ENCODE measurements at regions not wholly inside any gene's neighbourhood (a gene's known extent, or its start where the extent isn't known, plus 50 kb on each side); places are given as distances from the start of the nearest gene placed in this dataset.

DNA sequence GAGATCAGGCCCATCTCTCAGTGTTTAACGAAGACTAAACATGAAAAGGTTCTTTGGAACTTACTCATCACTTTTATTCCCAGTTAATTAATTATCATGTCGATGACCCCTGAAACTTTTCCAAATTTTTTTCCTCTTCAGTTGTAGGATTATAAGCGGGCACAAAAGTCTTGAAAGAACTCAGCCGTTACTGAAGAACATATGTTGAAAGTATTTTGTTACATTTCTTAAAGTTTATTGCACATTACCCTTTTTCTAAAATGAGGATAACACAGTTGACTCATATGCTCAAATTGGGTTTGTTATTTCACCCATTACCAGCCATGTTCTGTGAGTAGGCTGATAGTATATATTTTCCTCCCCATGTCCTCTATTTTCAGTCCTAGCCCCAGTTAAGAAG is 75.9 kb upstream of the COL3A1 start:
- no peaks in the 10 kb centered on the region for H3K27me3 ChIP-seq (ENCODE audit: control insufficient read depth, insufficient read depth, low read length)
- H3K36me3 ChIP-seq (ENCODE audit: control insufficient read depth, insufficient read depth, low read length): no peaks in the 10 kb centered on the region
- no peak for DNase-seq (ENCODE audit: low read depth, low spot score)
- no peak overlapping the region for H3K27ac ChIP-seq (ENCODE audit: low read length)
- H3K4me3 ChIP-seq (ENCODE audit: low read length): no peak overlapping the region
- no peaks in the 10 kb centered on the region for H3K4me1 ChIP-seq (ENCODE audit: control insufficient read depth, insufficient read depth, low read length)
- no peaks in the 10 kb centered on the region for H3K9me3 ChIP-seq (ENCODE audit: control insufficient read depth, insufficient read depth, low read length)
- no CpG with 5 or more reads among the region's 4 CpGs for WGBS (ENCODE audit: insufficient coverage, insufficient read length)

DNA sequence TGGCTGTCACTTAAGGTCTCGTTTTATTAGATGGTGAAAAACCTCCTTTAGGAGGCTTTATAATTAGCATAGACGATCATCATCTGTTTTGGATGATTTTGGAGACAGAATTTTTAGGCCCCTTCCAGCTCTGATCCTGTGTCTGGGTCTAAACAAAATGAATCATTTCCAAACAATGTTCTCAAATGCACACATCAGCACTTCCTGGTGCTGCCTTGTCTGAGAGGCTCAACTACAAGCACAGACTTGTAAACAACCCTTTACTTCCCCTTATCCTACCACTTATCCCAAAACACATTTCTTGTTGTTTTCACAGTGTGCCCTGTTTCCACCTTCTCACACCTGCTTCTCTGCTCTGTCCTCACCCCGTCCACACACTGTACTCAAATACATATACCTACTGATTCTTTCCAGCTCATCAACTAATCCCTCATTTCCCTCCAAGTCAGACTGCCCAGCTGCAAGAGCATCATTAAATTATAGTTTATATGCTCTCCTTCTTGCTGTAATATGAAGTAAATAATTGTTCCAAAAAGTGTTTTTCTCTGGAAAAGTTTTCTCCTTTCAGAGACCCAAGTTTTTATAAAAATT is 71.2 kb upstream of the COL3A1 start:
- WGBS (ENCODE audit: insufficient coverage, insufficient read length): no CpG with 5 or more reads among the region's 3 CpGs
- no peaks in the 10 kb centered on the region for H3K36me3 ChIP-seq (ENCODE audit: control insufficient read depth, insufficient read depth, low read length)
- H3K27ac ChIP-seq (ENCODE audit: low read length): no peak overlapping the region
- no peaks in the 10 kb centered on the region for H3K9me3 ChIP-seq (ENCODE audit: control insufficient read depth, insufficient read depth, low read length)
- H3K4me1 ChIP-seq (ENCODE audit: control insufficient read depth, insufficient read depth, low read length): no peaks in the 10 kb centered on the region
- H3K4me3 ChIP-seq (ENCODE audit: low read length): no peak overlapping the region
- DNase-seq (ENCODE audit: low read depth, low spot score): no peak
- H3K27me3 ChIP-seq (ENCODE audit: control insufficient read depth, insufficient read depth, low read length): no peaks in the 10 kb centered on the region

DNA sequence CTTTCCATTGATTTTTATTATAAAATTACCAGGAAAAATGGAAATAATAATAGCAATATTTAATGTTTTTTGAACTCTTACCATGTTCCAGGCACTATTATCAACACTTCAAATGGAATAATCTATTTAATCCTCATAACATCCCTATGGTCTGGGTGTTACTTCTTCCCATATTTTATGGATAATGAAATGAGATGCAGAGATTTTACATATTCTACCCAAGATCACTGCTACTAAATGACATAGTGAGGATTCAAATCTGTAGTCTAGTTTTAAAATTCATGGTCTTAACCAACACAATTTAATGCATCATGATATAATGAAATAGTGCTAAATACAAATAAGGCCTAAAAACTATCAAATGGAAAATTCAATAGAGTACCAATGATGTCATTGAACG is 70.4 kb upstream of the COL3A1 start:
- WGBS (ENCODE audit: insufficient coverage, insufficient read length): no CpG with 5 or more reads among the region's 1 CpG
- Histone ChIP-seq H3K9me3 (ENCODE audit: control insufficient read depth, insufficient read depth, low read length) (no peaks in the 10 kb centered on the region), H3K27me3 (ENCODE audit: control insufficient read depth, insufficient read depth, low read length) (no peaks in the 10 kb centered on the region), H3K4me1 (ENCODE audit: control insufficient read depth, insufficient read depth, low read length) (no peaks in the 10 kb centered on the region), H3K4me3 (ENCODE audit: low read length) (no peak overlapping the region), H3K36me3 (ENCODE audit: control insufficient read depth, insufficient read depth, low read length) (no peaks in the 10 kb centered on the region), H3K27ac (ENCODE audit: low read length) (no peak overlapping the region)
- no peak for DNase-seq (ENCODE audit: low read depth, low spot score)

GRCh38 chr2:188909036-188909435 is 65.1 kb upstream of the COL3A1 start:
- no CpG with 5 or more reads among the region's 3 CpGs for WGBS (ENCODE audit: insufficient coverage, insufficient read length)
- DNase-seq (ENCODE audit: low read depth, low spot score): no peak
- no peaks in the 10 kb centered on the region for H3K36me3 ChIP-seq (ENCODE audit: control insufficient read depth, insufficient read depth, low read length)
- no peak overlapping the region for H3K27ac ChIP-seq (ENCODE audit: low read length)
- H3K4me1 ChIP-seq (ENCODE audit: control insufficient read depth, insufficient read depth, low read length): no peaks in the 10 kb centered on the region
- no peaks in the 10 kb centered on the region for H3K27me3 ChIP-seq (ENCODE audit: control insufficient read depth, insufficient read depth, low read length)
- H3K4me3 ChIP-seq (ENCODE audit: low read length): no peak overlapping the region
- no peaks in the 10 kb centered on the region for H3K9me3 ChIP-seq (ENCODE audit: control insufficient read depth, insufficient read depth, low read length)

- no peaks in the 10 kb centered on the region for H3K27me3 ChIP-seq (ENCODE audit: control insufficient read depth, insufficient read depth, low read length)
- no peak overlapping the region for H3K27ac ChIP-seq (ENCODE audit: low read length)
- H3K36me3 ChIP-seq (ENCODE audit: control insufficient read depth, insufficient read depth, low read length): no peaks in the 10 kb centered on the region
- no peaks in the 10 kb centered on the region for H3K4me1 ChIP-seq (ENCODE audit: control insufficient read depth, insufficient read depth, low read length)
- DNase-seq (ENCODE audit: low read depth, low spot score): no peak
- no peaks in the 10 kb centered on the region for H3K9me3 ChIP-seq (ENCODE audit: control insufficient read depth, insufficient read depth, low read length)
- H3K4me3 ChIP-seq (ENCODE audit: low read length): no peak overlapping the region
These were observed 57.4 kb upstream of the COL3A1 start for GRCh38 chr2:188916736-188917135.

DNA sequence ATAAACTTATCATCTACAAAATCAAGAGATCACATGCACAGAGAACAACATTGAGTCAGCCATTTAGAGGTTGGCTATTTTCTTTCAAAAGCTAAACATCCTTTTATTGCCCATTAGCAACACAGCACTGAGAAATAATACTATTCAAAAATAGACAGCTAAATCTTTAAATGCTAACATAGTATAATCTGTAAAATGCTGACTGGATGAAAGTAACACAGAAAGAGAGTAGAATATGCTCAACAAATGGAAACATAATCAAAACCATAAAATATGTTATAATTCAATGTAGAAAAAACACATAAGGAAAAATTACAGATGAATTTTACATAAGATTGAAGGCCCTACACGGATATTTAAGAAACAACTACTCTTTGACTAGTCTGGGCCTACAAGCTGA is 56.5 kb upstream of the COL3A1 start:
- no peak for DNase-seq (ENCODE audit: low read depth, low spot score)
- no peaks in the 10 kb centered on the region for H3K4me1 ChIP-seq (ENCODE audit: control insufficient read depth, insufficient read depth, low read length)
- H3K27ac ChIP-seq (ENCODE audit: low read length): no peak overlapping the region
- H3K9me3 ChIP-seq (ENCODE audit: control insufficient read depth, insufficient read depth, low read length): no peaks in the 10 kb centered on the region
- no peaks in the 10 kb centered on the region for H3K36me3 ChIP-seq (ENCODE audit: control insufficient read depth, insufficient read depth, low read length)
- no peaks in the 10 kb centered on the region for H3K27me3 ChIP-seq (ENCODE audit: control insufficient read depth, insufficient read depth, low read length)
- H3K4me3 ChIP-seq (ENCODE audit: low read length): no peak overlapping the region
- WGBS (ENCODE audit: insufficient coverage, insufficient read length): no CpG with 5 or more reads among the region's 1 CpG

GRCh38 chr2:188919824-188920223 is 54.3 kb upstream of the COL3A1 start:
- Histone ChIP-seq H3K4me3 (ENCODE audit: low read length) (no peak overlapping the region), H3K9me3 (ENCODE audit: control insufficient read depth, insufficient read depth, low read length) (no peaks in the 10 kb centered on the region), H3K36me3 (ENCODE audit: control insufficient read depth, insufficient read depth, low read length) (no peaks in the 10 kb centered on the region), H3K27me3 (ENCODE audit: control insufficient read depth, insufficient read depth, low read length) (no peaks in the 10 kb centered on the region), H3K27ac (ENCODE audit: low read length) (no peak overlapping the region), H3K4me1 (ENCODE audit: control insufficient read depth, insufficient read depth, low read length) (no peaks in the 10 kb centered on the region)
- DNase-seq (ENCODE audit: low read depth, low spot score): no peak
- WGBS (ENCODE audit: insufficient coverage, insufficient read length): no CpG with 5 or more reads among the region's 2 CpGs

DNA sequence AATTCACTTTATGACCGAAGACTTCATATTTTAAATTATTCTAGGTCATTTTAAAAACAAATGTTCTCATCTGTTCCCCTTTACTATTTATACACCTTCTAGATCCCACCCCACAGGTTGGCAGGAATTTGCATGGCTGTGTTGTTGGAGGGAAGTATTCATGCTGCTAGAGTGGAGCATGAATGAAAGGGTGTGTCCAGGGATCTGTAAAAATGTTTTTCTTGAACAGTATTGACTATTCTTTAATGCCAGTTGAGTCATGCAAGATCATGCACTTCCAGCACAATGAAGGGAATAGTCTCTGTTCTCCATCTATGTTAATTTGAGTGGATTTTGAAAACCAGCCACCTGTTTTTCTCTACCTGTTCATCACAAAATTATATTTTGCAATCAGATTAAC is 52.0 kb upstream of the COL3A1 start:
- H3K36me3 ChIP-seq (ENCODE audit: control insufficient read depth, insufficient read depth, low read length): no peaks in the 10 kb centered on the region
- H3K9me3 ChIP-seq (ENCODE audit: control insufficient read depth, insufficient read depth, low read length): no peaks in the 10 kb centered on the region
- H3K27me3 ChIP-seq (ENCODE audit: control insufficient read depth, insufficient read depth, low read length): no peaks in the 10 kb centered on the region
- no CpG with 5 or more reads among the region's 1 CpG for WGBS (ENCODE audit: insufficient coverage, insufficient read length)
- H3K4me1 ChIP-seq (ENCODE audit: control insufficient read depth, insufficient read depth, low read length): no peaks in the 10 kb centered on the region
- no peak overlapping the region for H3K27ac ChIP-seq (ENCODE audit: low read length)
- H3K4me3 ChIP-seq (ENCODE audit: low read length): no peak overlapping the region
- no peak for DNase-seq (ENCODE audit: low read depth, low spot score)

All from iPS DF 6.9 (cell line).